ENCODE measurements at regions not wholly inside any gene's neighbourhood (a gene's known extent, or its start where the extent isn't known, plus 50 kb on each side); places are given as distances from the start of the nearest gene placed in this dataset.

- DNase-seq: no peak
Observed at GRCh38 chr9:118088090-118088489, 383.9 kb downstream of the TLR4 start.

DNA sequence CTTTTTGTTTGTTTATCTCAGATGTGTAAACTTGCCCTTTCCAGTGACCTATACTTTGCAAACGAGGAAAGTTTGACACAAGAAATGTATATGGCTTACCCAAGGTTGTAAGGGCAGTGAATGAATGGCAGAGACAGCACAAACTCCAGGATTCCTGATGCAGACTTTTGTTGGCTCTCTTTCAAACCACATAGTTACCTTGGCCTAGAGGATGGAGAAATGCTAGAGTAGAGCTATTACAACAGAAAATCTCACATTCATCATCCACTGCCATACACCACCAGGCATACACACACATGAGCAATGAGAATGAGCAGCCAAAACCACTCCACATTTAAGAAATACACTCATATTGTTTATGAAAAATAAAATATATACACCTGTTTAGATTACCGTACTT is 387.0 kb downstream of the TLR4 start:
- no peak for DNase-seq

DNA sequence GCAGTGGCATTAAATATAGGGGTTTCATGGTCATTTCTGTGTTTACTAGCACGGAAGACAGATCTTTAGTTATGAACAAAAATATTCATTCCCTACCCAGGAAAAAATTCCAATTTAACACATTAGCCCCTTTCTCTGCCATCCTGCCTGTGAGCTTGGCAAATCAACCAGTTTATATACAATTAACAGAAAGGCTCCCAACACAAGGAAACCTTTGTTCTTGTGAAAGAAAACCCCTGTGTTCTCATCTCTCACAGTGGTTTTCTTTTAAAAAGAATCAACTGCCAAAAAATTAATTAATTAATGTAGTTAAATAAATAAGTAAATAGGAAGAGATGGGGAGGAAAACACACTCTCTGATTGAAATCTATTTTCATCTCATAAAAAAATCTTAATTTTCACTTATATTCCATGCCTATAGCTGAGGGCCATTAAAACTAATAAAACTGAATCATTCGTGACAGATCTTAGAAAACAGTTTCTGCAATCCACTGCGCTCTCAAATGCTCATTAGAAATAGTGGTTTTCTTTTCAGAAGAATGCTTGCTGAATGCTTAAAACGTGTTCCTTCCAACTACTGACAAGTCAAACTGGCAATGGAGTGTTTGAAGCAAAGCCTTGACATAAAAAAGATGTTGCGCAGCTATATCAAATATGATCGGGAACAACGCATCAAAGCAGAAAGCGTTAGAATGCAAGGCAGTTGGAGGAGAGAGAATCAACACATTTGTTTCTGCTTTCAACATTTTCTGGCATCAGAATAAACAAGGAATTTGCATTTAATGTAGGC is 387.7 kb downstream of the TLR4 start:
- no peak for DNase-seq

GRCh38 chr9:118094387-118094786 is 390.2 kb downstream of the TLR4 start:
- no peak for DNase-seq

GRCh38 chr9:118100529-118101419 is 396.6 kb downstream of the TLR4 start:
- DNase-seq: no peak

- no peak for DNase-seq
Observed at GRCh38 chr9:118104363-118104762, 400.2 kb downstream of the TLR4 start.

DNA sequence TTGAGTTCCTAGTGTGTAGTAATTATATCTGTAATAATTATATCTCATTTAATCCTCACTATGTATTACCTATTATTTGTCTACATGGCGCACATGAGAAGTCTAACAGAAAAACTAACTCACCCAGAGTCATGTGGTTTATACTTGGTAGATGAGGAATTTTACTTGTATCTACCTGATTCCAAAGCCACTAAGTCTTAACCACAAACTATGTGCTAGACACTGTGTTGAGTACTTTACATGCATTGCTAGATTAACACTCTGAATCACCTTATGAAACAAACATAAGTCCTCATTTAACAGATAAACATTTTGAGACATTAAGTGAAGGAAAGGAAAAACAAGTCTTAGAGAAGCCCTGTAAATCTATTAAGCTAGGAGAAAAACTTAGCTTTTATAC is 404.8 kb downstream of the TLR4 start:
- no peak for DNase-seq

GRCh38 chr9:118109542-118109941 is 405.3 kb downstream of the TLR4 start:
- DNase-seq: no peak

GRCh38 chr9:118121361-118121760 is 417.2 kb downstream of the TLR4 start:
- no peak for DNase-seq

DNA sequence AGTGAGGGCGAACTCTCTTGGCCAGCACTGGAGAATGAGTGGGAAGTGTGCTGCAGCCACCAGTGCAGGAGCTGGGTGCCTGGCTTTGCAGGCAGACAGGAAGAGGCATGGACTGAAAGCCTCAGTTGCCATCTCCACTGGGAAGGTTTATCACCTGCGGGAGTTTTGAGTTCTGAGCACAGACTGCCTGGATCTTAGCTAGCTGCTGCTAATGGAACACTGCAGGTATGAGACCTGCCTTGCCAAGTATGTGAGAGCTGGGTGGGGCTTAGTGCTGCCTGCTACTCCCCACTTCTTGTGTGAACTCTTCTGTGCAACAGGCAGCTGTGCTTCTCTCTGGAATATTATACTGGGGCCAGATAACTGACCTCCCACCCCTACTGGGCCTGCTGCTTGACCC is 424.1 kb downstream of the TLR4 start:
- DNase-seq: no peak

GRCh38 chr9:118129541-118129940 is 425.3 kb downstream of the TLR4 start:
- no peak for DNase-seq

GRCh38 chr9:118148990-118149389 is 444.8 kb downstream of the TLR4 start:
- DNase-seq: no peak

DNA sequence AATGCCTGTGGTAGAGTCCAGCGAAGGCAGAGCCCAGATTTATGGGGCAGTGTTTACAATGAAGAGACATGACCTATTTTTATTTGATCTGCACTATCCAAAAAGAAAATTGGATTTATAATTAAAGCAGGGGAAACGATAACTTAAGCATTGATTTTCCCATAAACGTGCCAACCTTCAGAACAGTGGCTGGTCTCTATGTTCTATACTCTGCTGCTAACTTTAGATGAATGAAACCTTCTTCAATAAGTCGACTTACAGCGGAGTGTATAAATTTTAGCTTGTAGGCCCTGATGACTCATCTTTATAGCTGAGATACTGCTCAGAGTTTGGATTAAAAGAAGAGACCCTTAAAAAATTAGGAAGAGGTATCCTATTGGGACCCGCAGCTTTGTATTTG is 452.6 kb downstream of the TLR4 start:
- no peak for DNase-seq

- DNase-seq: no peak
Observed at GRCh38 chr9:118162716-118163115, 458.5 kb downstream of the TLR4 start.

DNA sequence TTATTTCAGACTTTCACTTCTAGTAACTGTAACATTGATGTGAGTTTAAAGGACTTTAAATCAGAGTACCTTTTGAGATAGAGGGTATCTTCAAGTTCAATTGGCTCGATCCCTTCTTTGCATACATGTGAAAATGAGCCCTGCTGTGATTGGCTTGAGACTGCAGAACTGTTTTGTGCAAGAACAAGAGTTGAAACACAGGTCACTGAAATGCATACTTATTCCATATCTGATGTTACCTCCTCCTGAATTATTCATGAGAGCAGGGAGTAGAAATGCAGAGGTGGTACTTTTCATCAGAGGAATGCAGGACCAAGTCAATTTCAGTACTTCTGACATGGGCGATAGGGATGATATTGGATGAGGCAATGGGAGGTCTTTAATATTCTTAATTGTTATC is 459.5 kb downstream of the TLR4 start:
- DNase-seq: no peak

- no peak for DNase-seq
Observed at GRCh38 chr9:118165451-118165850, 461.2 kb downstream of the TLR4 start.

- peak; percentile 31 to 40 for DNase-seq
Observed at GRCh38 chr9:118170032-118170955, 466.1 kb downstream of the TLR4 start.

DNA sequence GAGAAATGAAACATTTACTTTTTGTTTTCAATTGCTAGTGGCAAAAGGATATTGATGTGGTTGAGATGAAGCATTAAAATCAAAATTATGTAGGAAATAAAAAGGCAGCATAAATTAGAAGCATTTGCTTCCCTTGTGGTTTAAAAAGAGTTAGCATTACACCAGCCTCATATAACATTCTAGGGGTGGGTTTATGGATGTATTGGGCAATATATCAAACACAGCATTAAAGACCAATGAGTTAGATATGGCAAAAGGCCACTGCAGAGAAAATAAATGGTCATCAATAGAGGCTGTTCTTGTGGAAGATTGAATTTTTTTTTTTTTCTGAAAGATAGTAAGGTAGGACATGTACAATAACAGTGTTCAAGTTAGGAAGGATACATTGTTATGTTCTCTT is 473.0 kb downstream of the TLR4 start:
- no peak for DNase-seq

DNA sequence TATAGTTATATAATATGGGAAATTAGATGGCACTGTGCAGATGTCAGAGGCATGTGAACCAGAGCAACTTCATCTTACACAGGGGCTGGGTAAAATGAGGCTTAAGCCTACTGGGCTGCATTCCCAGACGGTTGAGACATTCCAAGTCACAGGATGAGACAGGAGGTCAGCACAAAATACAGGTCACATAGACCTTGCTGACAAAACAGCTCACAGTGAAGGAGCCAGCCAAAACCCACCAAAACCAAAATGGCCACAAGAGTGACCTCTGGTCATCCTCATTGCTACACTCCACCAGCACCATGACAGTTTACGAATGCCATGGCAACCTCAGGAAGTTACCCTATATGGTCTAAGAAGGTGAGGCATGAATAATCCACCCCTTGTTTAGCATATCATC is 479.4 kb downstream of the TLR4 start:
- no peak for DNase-seq

DNA sequence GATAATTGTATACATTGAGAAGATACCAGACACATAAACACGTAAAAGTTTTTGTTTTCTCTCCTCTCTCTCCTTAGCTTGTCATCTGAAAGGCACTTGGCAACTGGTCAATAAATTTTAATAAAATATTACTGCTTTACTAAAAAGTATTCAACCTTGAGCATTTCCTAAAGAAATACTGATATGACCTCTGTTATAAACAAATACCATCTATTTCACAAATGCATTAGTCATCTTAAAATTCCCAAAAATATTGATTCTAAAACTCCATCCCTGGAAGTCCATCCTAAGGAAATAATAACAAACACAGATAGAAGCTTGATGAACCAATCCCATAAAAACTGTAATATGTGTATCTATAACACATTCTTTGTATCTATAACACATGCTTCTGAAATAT is 483.2 kb downstream of the TLR4 start:
- no peak for DNase-seq

DNA sequence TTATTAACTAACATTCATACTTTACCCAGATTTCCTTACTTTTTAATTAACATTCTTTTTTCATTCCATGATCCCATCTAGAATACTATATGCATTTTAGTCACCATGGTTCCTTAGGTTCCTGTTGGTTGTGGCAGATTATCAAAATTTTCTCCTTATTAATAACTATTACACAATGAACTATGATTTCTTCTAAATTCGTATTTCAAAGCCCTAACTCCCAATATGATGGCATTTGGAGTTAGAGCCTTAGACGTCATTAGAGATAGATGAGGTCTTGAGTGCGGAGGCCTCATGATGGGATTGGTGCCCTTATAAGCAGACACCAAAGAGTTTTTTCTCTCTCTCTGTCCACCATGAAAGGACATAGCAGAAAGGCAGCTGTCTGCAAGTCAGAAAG is 485.4 kb downstream of the TLR4 start:
- no peak for DNase-seq

- DNase-seq: no peak
Observed at GRCh38 chr9:118192807-118193206, 488.6 kb downstream of the TLR4 start.

DNA sequence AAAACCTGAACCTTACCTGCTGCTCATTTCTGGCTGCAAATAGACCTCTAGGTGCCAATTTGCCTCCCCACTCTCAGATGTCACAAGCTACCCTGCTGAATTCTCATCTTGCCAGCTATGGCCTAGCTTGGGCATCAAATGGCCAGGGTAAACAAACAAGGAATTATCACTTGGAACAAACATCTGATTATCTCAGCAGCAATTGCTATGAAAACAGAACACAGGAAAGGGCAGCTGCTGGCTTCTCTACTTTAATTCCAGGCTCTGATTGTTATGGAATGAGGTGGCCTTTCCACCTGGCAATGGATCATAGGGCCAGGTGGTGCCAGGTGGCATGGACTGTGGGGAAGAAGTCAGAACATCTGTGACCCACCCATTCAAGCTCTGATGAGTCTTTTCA is 505.1 kb downstream of the TLR4 start:
- no peak for DNase-seq
